Caco-2 (cell line): ENCODE measurements at regions not wholly inside any gene's neighbourhood (a gene's known extent, or its start where the extent isn't known, plus 50 kb on each side); places are given as distances from the start of the nearest gene placed in this dataset.
A peak's percentile ranks its signal among the peaks of the same experiment; 100 is the strongest.
"Not testable (repeated sequence)": the region's sequence is repeated elsewhere in the genome, so short reads cannot be mapped to it uniquely, and the experiment has no call there.

Experiments
- BruUV-seq: library from RNA; stranded (reverse); fragments of 400-500 nt; replicated peaks from 2 replicates; lab custom pipeline; 2021; lab: Mats Ljungman, UMichigan
- CTCF ChIA-PET: fragments of 300-600 bp; sonication (Branson Sonifier 250); formaldehyde crosslinking; loops from one replicate; lab custom pipeline; 2022; ENCODE audit warnings: antibody characterized with exemption; lab: Charles Lee
- POLR2A ChIA-PET: fragments of 300-600 bp; sonication (Branson Sonifier 250); formaldehyde crosslinking; loops from one replicate; lab custom pipeline; 2022; ENCODE audit warnings: antibody characterized with exemption; lab: Charles Lee
- DNase-seq, 2 experiments: peaks; one replicate each; pipeline versions ENCODE4 v3.0.0 to v3.0.0-alpha.2; 2020 to 2022
- H3K27me3 ChIP-seq: replicated peaks from 2 replicates; pipeline ENCODE4 v1.6.0; 2011; ENCODE audit warnings: low read length; ENCODE audit not compliant: control insufficient read depth, insufficient read depth
- H3K36me3 ChIP-seq: 2 replicates; pipeline ENCODE4 v1.5.1; 2011; ENCODE audit warnings: low read length; ENCODE audit not compliant: control insufficient read depth, insufficient read depth
- H3K4me1 ChIP-seq: fragments of 250-450 bp; sonication (Bioruptor Pico); 2 replicates; pipeline ENCODE4 v1.5.1; 2020; ENCODE audit warnings: mild to moderate bottlenecking
- H3K4me3 ChIP-seq: 2 replicates; pipeline ENCODE4 v1.5.1; 2011; ENCODE audit warnings: low read depth, mild to moderate bottlenecking, control low read depth, low read length
- H3K9me3 ChIP-seq: fragments of 250-450 bp; sonication (Bioruptor Pico); 2 replicates; pipeline ENCODE4 v1.5.1; 2020; ENCODE audit warnings: mild to moderate bottlenecking, moderate library complexity
- H3K27ac Mint-ChIP-seq: one replicate; pipeline ENCODE4 v1.8.0; 2022; ENCODE audit warnings: mixed read lengths; ENCODE audit not compliant: unreplicated experiment
- H3K27me3 Mint-ChIP-seq: one replicate; pipeline ENCODE4 v1.8.0; 2022; ENCODE audit warnings: mixed read lengths; ENCODE audit not compliant: insufficient read depth, unreplicated experiment
- H3K36me3 Mint-ChIP-seq: one replicate; pipeline ENCODE4 v1.8.0; 2022; ENCODE audit warnings: mild to moderate bottlenecking, mixed read lengths; ENCODE audit not compliant: insufficient read depth, unreplicated experiment
- H3K4me1 Mint-ChIP-seq: one replicate; pipeline ENCODE4 v1.8.0; 2022; ENCODE audit warnings: low read depth, mixed read lengths; ENCODE audit not compliant: unreplicated experiment
- H3K4me3 Mint-ChIP-seq: one replicate; pipeline ENCODE4 v1.8.0; 2022; ENCODE audit warnings: mild to moderate bottlenecking, moderate library complexity, mixed read lengths; ENCODE audit not compliant: unreplicated experiment
- H3K9me3 Mint-ChIP-seq: one replicate; pipeline ENCODE4 v1.8.0; 2022; ENCODE audit warnings: mixed read lengths; ENCODE audit not compliant: unreplicated experiment
- intact Hi-C: fragments of 100-400 bp; cut with micrococcal nuclease; formaldehyde crosslinking; loops from one replicate; pipeline ENCODE4 v1.10.0; 2022; ENCODE audit not compliant: unreplicated experiment
- TF ChIP-seq, protein P1 (sequence below), 2 experiments: fragments of 200-600 bp in 1 of 2; IDR thresholded peaks; 1 replicate in 1 of 2; 2 replicates in 1 of 2; pipeline versions ENCODE4 v1.5.1 to v1.8.0; 2011 to 2022; ENCODE audit warnings: antibody characterized with exemption in 1 of 2, control low read depth in 1 of 2, inconsistent platforms in 1 of 2, low read depth in 1 of 2, low read length in 1 of 2, mild to moderate bottlenecking in 1 of 2, moderate library complexity in 1 of 2; ENCODE audit not compliant: insufficient read depth in 1 of 2, severe bottlenecking in 1 of 2, unreplicated experiment in 1 of 2

DNA sequence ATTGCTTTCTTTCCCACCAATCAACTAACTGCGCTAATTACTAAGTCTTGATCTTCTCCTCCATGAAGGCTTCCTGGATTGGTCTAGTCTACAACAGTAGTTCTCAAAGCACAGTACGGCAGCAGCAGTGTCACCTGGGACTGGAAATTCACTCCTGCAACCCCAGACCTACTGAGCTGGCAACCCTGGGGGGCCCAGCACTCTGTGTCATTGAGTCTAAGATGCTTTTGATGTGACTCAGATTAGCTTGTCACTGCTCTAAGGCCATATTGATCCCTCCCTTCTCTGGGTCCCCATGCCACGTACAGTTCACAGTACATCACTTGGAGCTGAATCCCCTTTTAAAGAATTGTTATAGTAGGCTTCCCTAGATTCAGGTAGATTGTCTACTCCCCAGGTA, 65.7 kb upstream of the KMT2C start:
- ChIA-PET CTCF (no interaction called here), POLR2A (no interaction called here)
- no peak for DNase-seq
- H3K27me3 ChIP-seq: no peaks in the 10 kb centered on the region
- H3K4me1 ChIP-seq: peaks cover 19% of the 10 kb centered on the region
- H3K9me3 ChIP-seq: peaks cover 24% of the 10 kb centered on the region
- no peak overlapping the region for H3K4me3 ChIP-seq
- peak overlapping the region; percentile 44 for H3K27ac Mint-ChIP-seq
- H3K4me3 Mint-ChIP-seq: no peak overlapping the region
- TF ChIP-seq, protein P1, sequence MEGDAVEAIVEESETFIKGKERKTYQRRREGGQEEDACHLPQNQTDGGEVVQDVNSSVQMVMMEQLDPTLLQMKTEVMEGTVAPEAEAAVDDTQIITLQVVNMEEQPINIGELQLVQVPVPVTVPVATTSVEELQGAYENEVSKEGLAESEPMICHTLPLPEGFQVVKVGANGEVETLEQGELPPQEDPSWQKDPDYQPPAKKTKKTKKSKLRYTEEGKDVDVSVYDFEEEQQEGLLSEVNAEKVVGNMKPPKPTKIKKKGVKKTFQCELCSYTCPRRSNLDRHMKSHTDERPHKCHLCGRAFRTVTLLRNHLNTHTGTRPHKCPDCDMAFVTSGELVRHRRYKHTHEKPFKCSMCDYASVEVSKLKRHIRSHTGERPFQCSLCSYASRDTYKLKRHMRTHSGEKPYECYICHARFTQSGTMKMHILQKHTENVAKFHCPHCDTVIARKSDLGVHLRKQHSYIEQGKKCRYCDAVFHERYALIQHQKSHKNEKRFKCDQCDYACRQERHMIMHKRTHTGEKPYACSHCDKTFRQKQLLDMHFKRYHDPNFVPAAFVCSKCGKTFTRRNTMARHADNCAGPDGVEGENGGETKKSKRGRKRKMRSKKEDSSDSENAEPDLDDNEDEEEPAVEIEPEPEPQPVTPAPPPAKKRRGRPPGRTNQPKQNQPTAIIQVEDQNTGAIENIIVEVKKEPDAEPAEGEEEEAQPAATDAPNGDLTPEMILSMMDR (IDR thresholded peaks at IDR 0.05; ENCODE audit: insufficient read depth in 1 of 2, low read depth in 1 of 2, low read length in 1 of 2, severe bottlenecking in 1 of 2, unreplicated experiment in 1 of 2): no peak
- intact Hi-C loops: no loop called here
- no TSS peak for BruUV-seq
- no peaks in the 10 kb centered on the region for H3K36me3 Mint-ChIP-seq
- H3K9me3 Mint-ChIP-seq: no peaks in the 10 kb centered on the region
- peaks cover 7% of the 10 kb centered on the region for H3K4me1 Mint-ChIP-seq
- no peaks in the 10 kb centered on the region for H3K36me3 ChIP-seq
- no peaks in the 10 kb centered on the region for H3K27me3 Mint-ChIP-seq

DNA sequence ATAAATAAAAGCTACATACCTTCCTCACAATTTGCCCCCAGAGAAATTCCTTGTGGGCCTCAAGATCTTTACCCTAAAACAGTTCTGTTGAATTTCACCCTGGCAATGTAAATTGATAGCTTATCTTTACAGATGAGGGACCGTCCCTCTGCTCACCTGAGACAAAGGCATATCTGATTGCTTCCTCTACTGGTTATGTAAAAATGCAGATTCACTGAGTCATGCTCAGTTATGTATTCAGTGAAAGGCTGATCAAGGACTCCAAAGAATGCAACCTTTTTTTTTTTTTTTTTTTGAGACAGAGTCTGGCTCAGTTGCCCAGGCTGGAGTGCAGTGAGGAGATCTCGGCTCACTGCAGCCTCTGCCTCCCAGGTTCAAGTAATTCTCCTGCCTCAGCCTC, 64.2 kb upstream of the KMT2C start:
- H3K9me3 ChIP-seq: peaks cover 24% of the 10 kb centered on the region
- H3K9me3 Mint-ChIP-seq, H3K4me3 Mint-ChIP-seq, POLR2A ChIA-PET, H3K36me3 ChIP-seq, H3K36me3 Mint-ChIP-seq, intact Hi-C loops, BruUV-seq, CTCF ChIA-PET, H3K27me3 Mint-ChIP-seq, H3K4me1 Mint-ChIP-seq, H3K27me3 ChIP-seq, H3K4me3 ChIP-seq: not testable (repeated sequence)
- H3K4me1 ChIP-seq: peaks cover 18% of the 10 kb centered on the region
- peak; percentile 44 to 47 for DNase-seq
- peak overlapping the region; percentile 44 for H3K27ac Mint-ChIP-seq

DNA sequence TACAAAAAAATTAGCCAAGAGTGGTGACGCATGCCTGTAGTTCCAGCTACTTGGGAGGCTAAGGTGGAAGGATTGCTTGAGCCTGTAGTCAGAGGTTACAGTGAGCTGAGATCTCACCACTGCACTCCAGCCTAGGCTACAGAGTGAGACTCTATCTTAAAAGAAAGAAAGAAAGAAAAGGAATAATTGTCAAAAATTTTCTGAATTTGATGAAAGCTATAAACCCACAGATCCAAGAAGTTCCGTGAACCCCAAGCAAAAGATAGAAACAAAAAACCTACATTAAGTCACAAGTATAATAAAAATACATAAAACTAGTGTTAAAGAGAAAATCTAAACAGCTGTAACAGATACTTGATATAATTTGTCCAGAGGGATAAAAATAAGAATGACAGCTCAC, 60.1 kb upstream of the KMT2C start:
- Histone ChIP-seq H3K27me3 (no peaks in the 10 kb centered on the region), H3K9me3 (peaks cover 24% of the 10 kb centered on the region), H3K4me3 (no peak overlapping the region), H3K36me3 (no peaks in the 10 kb centered on the region), H3K4me1 (peaks cover 5% of the 10 kb centered on the region)
- ChIA-PET CTCF (no interaction called here), POLR2A (no interaction called here)
- no peak for DNase-seq
- Mint-ChIP-seq H3K27ac (no peak overlapping the region), H3K27me3 (no peaks in the 10 kb centered on the region), H3K36me3 (no peaks in the 10 kb centered on the region), H3K4me1 (no peaks in the 10 kb centered on the region), H3K4me3 (no peak overlapping the region), H3K9me3 (peaks cover 10% of the 10 kb centered on the region)
- no TSS peak for BruUV-seq
- TF ChIP-seq, protein P1 (IDR thresholded peaks at IDR 0.05; ENCODE audit: insufficient read depth in 1 of 2, low read depth in 1 of 2, low read length in 1 of 2, severe bottlenecking in 1 of 2, unreplicated experiment in 1 of 2): no peak
- intact Hi-C loops: no loop called here

DNA sequence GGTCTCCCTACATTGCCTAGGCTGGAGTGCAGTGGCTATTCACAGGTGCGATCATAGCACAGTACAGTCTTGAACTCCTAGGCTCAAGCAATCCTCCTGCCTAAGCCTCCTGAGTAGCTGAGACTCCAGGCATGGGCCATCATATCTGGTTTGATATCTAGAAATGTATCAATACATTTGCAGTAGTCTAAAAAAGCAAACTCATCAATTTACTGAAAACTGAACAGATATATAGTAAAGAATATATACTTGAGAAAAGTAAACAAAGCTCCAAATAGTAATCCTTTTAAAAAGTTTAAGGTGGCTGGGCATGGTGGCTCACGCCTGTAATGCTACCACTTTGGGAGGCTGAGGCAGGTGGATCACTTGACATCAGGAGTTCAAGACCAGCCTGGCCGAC, 57.1 kb upstream of the KMT2C start:
- Mint-ChIP-seq H3K27ac (no peak overlapping the region), H3K9me3 (peaks cover 10% of the 10 kb centered on the region), H3K4me1 (no peaks in the 10 kb centered on the region), H3K27me3 (no peaks in the 10 kb centered on the region), H3K4me3 (no peak overlapping the region), H3K36me3 (no peaks in the 10 kb centered on the region)
- CTCF ChIA-PET: interaction anchor here (0.7 kb wide), 1 partner anchor 38 kb away, joined by 4 read pairs; no protein-coding TSS in a partner anchor
- H3K27me3 ChIP-seq: no peaks in the 10 kb centered on the region
- H3K4me1 ChIP-seq: no peaks in the 10 kb centered on the region
- TF ChIP-seq, protein P1 (IDR thresholded peaks at IDR 0.05; ENCODE audit: insufficient read depth in 1 of 2, low read depth in 1 of 2, low read length in 1 of 2, severe bottlenecking in 1 of 2, unreplicated experiment in 1 of 2): no peak
- no peaks in the 10 kb centered on the region for H3K36me3 ChIP-seq
- intact Hi-C loops: no loop called here
- POLR2A ChIA-PET: no interaction called here
- no TSS peak for BruUV-seq
- DNase-seq: no peak
- no peaks in the 10 kb centered on the region for H3K9me3 ChIP-seq
- no peak overlapping the region for H3K4me3 ChIP-seq
